Activated CD8-positive, alpha-beta memory T cell treated with anti-CD3 and anti-CD28 coated beads, Interleukin-2, amount 10 ng/mL, durations not matched to agents 7 days and 5 days (primary cell): ENCODE measurements at regions not wholly inside any gene's neighbourhood (a gene's known extent, or its start where the extent isn't known, plus 50 kb on each side); places are given as distances from the start of the nearest gene placed in this dataset.

Experiments
- ATAC-seq: fragments of 150-1000 bp; cut with Tn5 transposase; one replicate; pipeline ENCODE4 v1.10.0; 2021; ENCODE audit warnings: moderate library complexity
- CTCF ChIA-PET: fragments of 350-600 bp; sonication (Branson Sonifier 250); formaldehyde crosslinking; loops from one replicate; lab custom pipeline; 2021; ENCODE audit warnings: antibody characterized with exemption; lab: Charles Lee
- DNase-seq: peaks from one replicate; pipeline ENCODE4 v3.0.0-alpha.2; 2020
- H3K27ac Mint-ChIP-seq: one replicate; pipeline ENCODE4 v1.8.0; 2021; ENCODE audit warnings: mild to moderate bottlenecking, mixed read lengths
- H3K27me3 Mint-ChIP-seq: one replicate; pipeline ENCODE4 v1.8.0; 2021; ENCODE audit warnings: mixed read lengths
- H3K36me3 Mint-ChIP-seq: one replicate; pipeline ENCODE4 v1.8.0; 2021; ENCODE audit warnings: mild to moderate bottlenecking, mixed read lengths
- H3K4me1 Mint-ChIP-seq: one replicate; pipeline ENCODE4 v1.8.0; 2021; ENCODE audit warnings: mixed read lengths
- H3K4me3 Mint-ChIP-seq: one replicate; pipeline ENCODE4 v1.8.0; 2021; ENCODE audit warnings: mild to moderate bottlenecking, moderate library complexity, mixed read lengths
- H3K9me3 Mint-ChIP-seq: one replicate; pipeline ENCODE4 v1.8.0; 2022; ENCODE audit warnings: low read depth, mixed read lengths

DNA sequence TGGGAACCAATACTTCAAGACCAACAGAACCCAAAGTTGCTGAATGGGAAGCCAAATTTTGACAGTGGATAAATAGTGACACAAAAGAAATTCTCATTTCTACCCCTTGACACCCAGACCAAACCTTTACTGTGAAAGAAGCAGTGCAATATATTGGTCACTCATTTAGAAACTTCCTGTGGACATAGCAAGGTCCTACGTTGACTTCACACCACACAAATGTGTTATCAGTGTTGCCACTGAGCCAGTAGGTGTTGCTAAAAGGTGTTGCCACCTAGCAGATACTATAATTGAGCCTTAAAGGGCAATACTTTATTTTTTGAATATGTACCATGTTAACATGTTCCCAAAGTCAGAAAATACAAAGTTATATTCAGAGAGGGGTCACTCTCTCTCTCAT is 1008.9 kb upstream of the CDH2 start:
- CTCF ChIA-PET, result no interaction called here
- H3K4me1 Mint-ChIP-seq, result no peaks in the 10 kb centered on the region
- no peak overlapping the region for H3K27ac Mint-ChIP-seq
- H3K9me3 Mint-ChIP-seq, result peaks cover 8% of the 10 kb centered on the region
- H3K36me3 Mint-ChIP-seq, result no peaks in the 10 kb centered on the region
- no peak for ATAC-seq
- no peaks in the 10 kb centered on the region for H3K27me3 Mint-ChIP-seq
- no peak for DNase-seq
- no peak overlapping the region for H3K4me3 Mint-ChIP-seq

DNA sequence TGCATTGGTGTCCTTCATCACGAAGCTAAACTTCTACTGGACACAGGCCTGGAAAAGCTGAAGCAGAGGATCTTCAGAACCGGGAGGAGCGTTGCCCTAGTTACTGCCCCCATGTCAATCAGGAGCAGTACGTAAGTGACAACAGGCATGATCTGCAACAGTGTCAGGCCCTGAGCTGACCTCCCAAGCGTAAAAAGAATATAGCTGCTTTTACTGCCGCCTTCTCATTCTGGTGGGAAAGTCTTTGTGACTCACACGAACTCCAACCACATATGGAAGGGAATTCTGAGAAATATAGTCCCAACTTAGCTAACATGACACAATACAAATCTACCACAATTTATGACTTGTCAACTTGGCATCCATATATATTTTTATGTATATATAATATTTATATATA is 1007.7 kb upstream of the CDH2 start:
- no peak overlapping the region for H3K4me3 Mint-ChIP-seq
- DNase-seq (no peak), ATAC-seq (no peak)
- no peaks in the 10 kb centered on the region for H3K4me1 Mint-ChIP-seq
- peaks cover 6% of the 10 kb centered on the region for H3K9me3 Mint-ChIP-seq
- no peaks in the 10 kb centered on the region for H3K27me3 Mint-ChIP-seq
- H3K27ac Mint-ChIP-seq, result no peak overlapping the region
- CTCF ChIA-PET, result no interaction called here
- no peaks in the 10 kb centered on the region for H3K36me3 Mint-ChIP-seq

DNA sequence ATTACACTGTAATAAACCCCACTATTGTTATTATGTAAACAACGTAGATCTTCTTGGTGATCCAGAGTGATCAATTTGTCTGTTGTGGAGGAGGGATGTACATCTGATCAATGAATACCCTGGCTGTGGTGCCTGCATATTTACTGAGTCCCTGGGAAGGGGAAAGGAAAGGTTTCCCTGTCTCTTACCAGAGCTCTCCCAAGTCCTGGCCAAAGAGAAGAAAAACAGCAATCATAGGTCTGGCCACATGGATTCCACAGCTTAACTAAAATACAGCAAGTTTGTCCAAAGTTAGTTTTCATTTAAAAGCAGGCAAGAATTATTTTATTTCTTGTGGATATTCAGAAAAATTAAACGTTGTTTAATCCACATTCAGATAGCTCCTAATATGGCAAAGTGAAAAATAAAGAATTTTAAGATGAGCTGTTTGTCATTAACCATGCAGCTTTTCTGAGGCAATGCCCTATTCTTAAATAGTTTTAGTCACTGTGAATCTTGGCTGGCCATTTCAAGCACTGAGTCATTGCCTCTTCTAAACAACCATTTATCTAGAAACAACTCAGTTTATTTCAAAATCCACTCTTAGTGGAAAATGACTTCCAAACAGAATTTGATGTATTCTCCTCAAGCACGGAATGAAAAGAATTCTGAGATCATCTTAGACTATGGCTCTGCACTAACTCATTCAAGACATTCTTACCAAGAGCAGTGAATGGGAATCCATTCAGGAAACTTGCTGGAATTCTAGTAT is 1004.4 kb upstream of the CDH2 start:
- Mint-ChIP-seq H3K27me3 (no peaks in the 10 kb centered on the region), H3K9me3 (peaks cover 9% of the 10 kb centered on the region), H3K4me1 (no peaks in the 10 kb centered on the region), H3K36me3 (no peaks in the 10 kb centered on the region), H3K27ac (no peak overlapping the region), H3K4me3 (no peak overlapping the region)
- CTCF ChIA-PET, result no interaction called here
- DNase-seq (no peak), ATAC-seq (no peak)

DNA sequence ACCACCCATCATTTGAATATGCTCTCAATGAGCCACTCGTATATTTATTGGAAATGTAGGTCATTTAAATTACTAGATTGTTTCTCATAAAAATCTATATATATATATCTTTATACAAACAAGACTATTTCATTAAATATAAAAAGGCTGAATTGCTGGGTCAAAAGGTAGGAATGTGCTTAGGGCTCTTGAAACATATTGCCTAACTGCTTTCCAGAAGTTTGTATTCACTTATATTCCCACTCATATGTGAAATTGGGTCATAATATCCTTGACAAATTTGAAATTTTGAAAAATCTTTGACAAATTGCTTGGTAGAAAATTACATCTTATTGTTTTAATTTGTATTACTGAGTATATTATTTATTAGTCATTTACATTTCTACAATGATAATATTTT is 999.8 kb upstream of the CDH2 start:
- CTCF ChIA-PET, result no interaction called here
- no peaks in the 10 kb centered on the region for H3K4me1 Mint-ChIP-seq
- H3K27me3 Mint-ChIP-seq, result no peaks in the 10 kb centered on the region
- H3K27ac Mint-ChIP-seq, result no peak overlapping the region
- ATAC-seq, result no peak
- DNase-seq, result no peak
- no peaks in the 10 kb centered on the region for H3K36me3 Mint-ChIP-seq
- peaks cover 9% of the 10 kb centered on the region for H3K9me3 Mint-ChIP-seq
- no peak overlapping the region for H3K4me3 Mint-ChIP-seq

DNA sequence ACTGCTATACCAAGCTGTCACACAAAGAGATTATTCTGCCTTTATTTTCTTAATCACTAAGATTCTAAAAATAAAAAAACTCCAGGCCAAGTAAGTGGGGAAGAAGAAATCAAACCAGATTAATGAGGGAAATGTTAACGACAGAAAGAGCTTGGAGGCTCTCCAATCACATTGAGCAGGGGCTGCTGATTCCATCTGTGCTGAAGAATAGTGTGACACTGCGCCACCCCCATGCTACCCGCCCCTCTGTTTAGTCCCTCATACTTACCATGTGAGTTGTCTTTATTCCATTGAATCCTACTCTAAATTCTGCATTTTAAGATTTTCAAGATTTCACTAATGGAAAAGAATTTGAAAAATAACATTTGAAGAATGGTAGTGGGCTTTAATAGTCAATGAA is 998.0 kb upstream of the CDH2 start:
- Mint-ChIP-seq H3K36me3 (no peaks in the 10 kb centered on the region), H3K27me3 (no peaks in the 10 kb centered on the region), H3K27ac (no peak overlapping the region), H3K4me3 (no peak overlapping the region), H3K9me3 (peaks cover 7% of the 10 kb centered on the region), H3K4me1 (no peaks in the 10 kb centered on the region)
- CTCF ChIA-PET, result no interaction called here
- no peak for ATAC-seq
- no peak for DNase-seq

DNA sequence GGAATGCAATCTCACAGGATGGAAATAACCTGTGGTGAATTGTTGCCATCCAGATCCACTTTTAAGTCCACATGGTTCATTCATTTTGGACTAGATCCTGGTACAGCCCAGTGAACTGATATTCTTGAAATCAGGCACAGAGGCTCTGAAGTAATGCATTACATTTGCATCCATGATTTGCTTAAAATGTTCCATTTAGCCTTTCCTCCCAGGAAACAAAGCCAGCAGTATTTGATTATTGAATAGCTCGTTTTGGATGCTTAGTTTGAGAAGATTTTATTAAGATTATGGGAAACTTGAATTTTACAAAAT is 995.8 kb upstream of the CDH2 start:
- Mint-ChIP-seq H3K27me3 (no peaks in the 10 kb centered on the region), H3K27ac (no peak overlapping the region), H3K9me3 (peaks cover 4% of the 10 kb centered on the region), H3K36me3 (no peaks in the 10 kb centered on the region), H3K4me1 (no peaks in the 10 kb centered on the region), H3K4me3 (no peak overlapping the region)
- CTCF ChIA-PET, result no interaction called here
- DNase-seq (no peak), ATAC-seq (no peak)

DNA sequence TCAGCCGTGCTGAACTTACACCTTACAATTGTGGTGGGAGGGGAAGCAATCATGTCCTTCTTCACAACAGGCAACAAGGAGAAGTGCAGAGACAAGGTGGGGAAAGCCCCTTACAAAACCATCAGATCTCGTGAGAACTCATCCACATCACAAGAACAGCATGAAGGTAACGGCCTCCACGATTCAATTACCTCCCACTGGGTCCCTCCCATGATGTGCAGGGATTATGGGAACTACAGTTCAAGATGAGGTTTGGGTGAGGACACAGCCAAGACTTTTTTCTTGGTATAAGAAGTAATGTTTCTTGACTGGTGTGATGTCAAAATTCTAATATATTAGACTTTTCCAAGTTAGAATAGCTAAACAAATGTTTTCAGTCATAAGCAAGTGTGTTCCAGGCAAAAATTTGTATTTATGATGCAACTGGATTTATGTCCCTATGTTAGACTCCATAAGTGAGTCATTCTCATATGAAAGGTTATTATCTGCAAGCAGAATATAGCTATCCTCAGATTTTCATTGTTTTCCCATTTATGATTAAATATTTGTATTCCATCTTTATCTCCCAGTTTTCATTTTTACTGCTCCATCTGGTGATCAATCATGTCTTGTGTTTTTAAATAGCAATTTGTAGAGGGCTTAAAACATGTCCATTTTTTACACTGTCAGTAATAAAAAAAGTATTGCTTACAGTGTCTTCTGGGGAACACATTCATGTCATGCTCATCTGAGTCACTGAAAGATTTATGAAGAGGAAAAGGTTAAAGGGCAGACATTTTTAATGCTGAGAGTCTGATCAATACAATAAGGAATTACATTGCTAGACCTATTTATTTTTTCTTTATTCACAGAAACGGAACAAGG is 995.2 kb upstream of the CDH2 start:
- CTCF ChIA-PET, result no interaction called here
- no peak for ATAC-seq
- H3K4me3 Mint-ChIP-seq, result no peak overlapping the region

DNA sequence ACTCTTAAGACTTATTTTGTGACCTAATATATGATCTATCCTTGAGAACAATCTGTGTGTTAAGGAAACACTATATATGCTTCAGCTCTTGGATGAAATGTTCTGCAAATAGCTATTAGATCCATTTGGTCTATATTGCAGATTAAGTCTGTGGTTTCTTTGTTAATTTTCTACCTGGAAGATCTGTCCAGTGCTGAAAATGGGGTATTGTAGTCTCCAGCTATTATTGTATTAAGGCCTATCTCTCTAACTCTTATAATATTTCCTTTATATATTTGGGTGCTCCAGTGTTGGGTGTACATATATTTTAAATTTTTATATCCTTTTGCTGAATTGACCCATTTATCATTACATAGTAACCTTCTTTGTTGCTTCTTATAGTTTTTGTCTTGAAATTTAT is 992.7 kb upstream of the CDH2 start:
- H3K27ac Mint-ChIP-seq, result no peak overlapping the region
- no peak overlapping the region for H3K4me3 Mint-ChIP-seq
- CTCF ChIA-PET, result no interaction called here
- H3K27me3 Mint-ChIP-seq, result no peaks in the 10 kb centered on the region
- peaks cover 8% of the 10 kb centered on the region for H3K9me3 Mint-ChIP-seq
- no peaks in the 10 kb centered on the region for H3K36me3 Mint-ChIP-seq
- ATAC-seq, result no peak
- DNase-seq, result no peak
- H3K4me1 Mint-ChIP-seq, result no peaks in the 10 kb centered on the region

More for the DNA sequence above, 995.2 kb upstream of the CDH2 start:
- Mint-ChIP-seq H3K36me3 (no peaks in the 10 kb centered on the region), H3K27me3 (no peaks in the 10 kb centered on the region), H3K9me3 (peaks cover 5% of the 10 kb centered on the region), H3K27ac (no peak overlapping the region), H3K4me1 (no peaks in the 10 kb centered on the region)
- no peak for DNase-seq

DNA sequence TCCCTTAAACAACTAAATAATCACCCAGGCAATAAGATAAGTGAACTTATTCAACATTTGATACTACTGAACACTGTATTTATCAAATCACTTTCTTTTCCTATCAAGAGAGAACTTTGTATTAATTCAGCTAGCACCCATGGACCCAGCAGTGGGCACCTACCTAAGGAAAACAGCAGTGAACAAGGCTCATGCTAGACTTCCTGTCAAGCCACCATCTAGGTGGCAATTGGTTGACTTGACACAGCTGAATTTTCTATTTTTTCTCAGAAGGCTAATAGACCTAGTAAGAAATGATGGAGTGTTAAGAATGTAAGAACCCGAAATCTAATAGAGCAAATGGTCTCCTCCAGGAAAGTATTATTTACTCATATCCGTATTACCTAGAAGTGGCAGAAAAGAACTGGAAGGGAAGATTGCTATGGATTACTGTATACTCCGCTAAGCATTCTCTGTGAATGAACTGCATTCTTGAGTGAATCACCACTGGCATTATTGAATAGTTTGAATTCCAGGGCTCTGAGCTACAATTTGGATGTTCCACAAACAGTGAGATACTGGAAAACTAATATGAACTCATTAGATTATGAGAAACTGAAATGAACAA is 988.2 kb upstream of the CDH2 start:
- Mint-ChIP-seq H3K4me1 (no peaks in the 10 kb centered on the region), H3K27me3 (no peaks in the 10 kb centered on the region), H3K9me3 (peaks cover 11% of the 10 kb centered on the region), H3K36me3 (no peaks in the 10 kb centered on the region), H3K27ac (no peak overlapping the region), H3K4me3 (no peak overlapping the region)
- no peak for DNase-seq
- CTCF ChIA-PET, result no interaction called here
- no peak for ATAC-seq

DNA sequence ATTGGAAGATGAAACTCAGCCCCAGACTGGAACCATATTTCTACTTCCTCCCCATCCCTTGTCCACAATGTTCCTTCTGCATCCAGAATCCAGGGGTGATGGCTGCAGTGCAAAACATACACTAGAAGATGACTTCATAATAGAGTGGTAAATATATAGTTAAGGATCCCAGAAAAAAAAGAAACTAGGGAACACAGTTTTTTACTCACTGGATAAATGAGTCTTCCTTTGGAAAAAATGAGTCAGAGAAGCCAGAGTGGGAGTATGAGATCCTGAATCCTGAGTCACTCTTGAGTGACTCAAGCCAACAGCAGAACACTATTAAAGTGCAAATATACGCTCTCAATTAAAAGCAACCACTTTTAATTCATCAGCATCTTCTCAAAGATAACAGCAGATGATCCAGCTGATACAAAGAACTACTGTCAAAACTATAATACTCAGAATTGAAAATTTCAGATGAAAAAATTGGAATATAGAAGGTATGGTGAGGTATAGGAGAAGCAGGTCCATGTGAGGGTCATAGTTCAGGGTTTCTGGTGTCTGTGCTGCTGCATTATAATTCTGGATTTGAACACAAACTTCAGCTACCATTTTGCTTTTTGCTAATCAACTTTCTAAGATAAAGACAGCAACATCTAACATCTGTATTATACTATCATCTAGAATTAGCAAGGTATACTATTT is 987.2 kb upstream of the CDH2 start:
- H3K4me3 Mint-ChIP-seq, result no peak overlapping the region
- H3K36me3 Mint-ChIP-seq, result no peaks in the 10 kb centered on the region
- CTCF ChIA-PET, result no interaction called here
- no peak overlapping the region for H3K27ac Mint-ChIP-seq
- ATAC-seq, result no peak
- DNase-seq, result no peak
- no peaks in the 10 kb centered on the region for H3K27me3 Mint-ChIP-seq
- peaks cover 11% of the 10 kb centered on the region for H3K9me3 Mint-ChIP-seq
- H3K4me1 Mint-ChIP-seq, result no peaks in the 10 kb centered on the region

DNA sequence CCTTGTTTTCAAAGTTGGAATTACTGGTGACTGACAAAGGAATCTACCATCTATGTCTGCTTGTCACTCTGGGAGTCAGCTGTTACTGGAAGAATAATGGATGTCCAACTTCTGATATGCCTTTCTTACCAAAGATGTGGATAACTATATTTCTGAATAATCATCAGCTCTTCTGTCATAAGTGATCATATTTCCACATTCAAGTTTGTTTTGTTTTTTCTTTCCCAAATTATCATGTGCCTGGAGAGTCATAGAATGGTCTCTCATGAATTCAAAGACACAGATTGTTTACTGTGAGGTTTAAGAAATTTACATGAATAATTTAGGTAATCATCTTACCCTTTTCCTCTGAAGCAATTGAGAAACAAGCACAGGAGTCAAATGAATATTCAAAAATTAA is 986.7 kb upstream of the CDH2 start:
- no peaks in the 10 kb centered on the region for H3K4me1 Mint-ChIP-seq
- no peaks in the 10 kb centered on the region for H3K27me3 Mint-ChIP-seq
- no peak overlapping the region for H3K4me3 Mint-ChIP-seq
- no peaks in the 10 kb centered on the region for H3K36me3 Mint-ChIP-seq
- CTCF ChIA-PET, result no interaction called here
- DNase-seq, result no peak
- H3K9me3 Mint-ChIP-seq, result peaks cover 11% of the 10 kb centered on the region
- ATAC-seq, result no peak
- H3K27ac Mint-ChIP-seq, result no peak overlapping the region

DNA sequence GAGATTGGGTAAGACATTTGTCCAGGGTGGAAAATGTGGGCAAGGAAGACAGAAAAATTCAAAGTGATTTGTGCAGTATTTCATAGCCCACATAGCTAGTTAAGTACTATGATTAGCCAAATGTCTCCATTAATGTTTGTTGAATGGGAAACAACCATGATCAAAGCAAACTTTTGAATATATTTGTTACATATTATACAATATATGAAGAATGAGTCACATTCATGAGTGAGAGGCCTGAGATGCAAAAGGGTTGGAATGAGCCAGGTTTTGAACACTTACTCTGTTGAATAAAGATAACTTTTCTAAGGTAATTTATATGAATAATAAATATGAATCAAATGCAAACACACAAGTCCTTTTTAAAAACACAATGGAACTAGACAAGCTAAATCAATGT is 984.5 kb upstream of the CDH2 start:
- CTCF ChIA-PET, result no interaction called here
- H3K27me3 Mint-ChIP-seq, result no peaks in the 10 kb centered on the region
- ATAC-seq (no peak), DNase-seq (no peak)
- no peaks in the 10 kb centered on the region for H3K36me3 Mint-ChIP-seq
- peaks cover 12% of the 10 kb centered on the region for H3K9me3 Mint-ChIP-seq
- no peak overlapping the region for H3K27ac Mint-ChIP-seq
- H3K4me1 Mint-ChIP-seq, result no peaks in the 10 kb centered on the region
- no peak overlapping the region for H3K4me3 Mint-ChIP-seq

DNA sequence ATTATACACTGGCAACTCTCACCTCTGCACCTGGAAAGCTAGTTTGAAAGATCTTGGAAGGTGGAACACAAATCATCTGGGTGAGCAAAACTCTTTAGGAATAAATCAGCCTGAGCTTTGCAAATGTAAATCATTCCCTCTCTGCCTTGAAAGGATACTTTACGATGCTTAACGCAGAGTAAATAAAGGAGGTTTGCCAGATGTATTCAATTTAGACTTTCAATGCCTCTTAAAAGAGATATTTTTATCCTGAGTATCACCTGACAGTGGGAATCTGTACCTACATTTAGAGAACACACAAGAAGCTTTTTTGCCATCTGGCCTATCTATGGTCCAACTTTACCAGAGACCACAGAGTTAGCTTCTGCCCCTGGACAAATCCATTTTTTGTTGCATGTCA is 983.2 kb upstream of the CDH2 start:
- Mint-ChIP-seq H3K4me3 (no peak overlapping the region), H3K4me1 (no peaks in the 10 kb centered on the region), H3K27me3 (no peaks in the 10 kb centered on the region), H3K27ac (no peak overlapping the region), H3K36me3 (no peaks in the 10 kb centered on the region), H3K9me3 (peaks cover 12% of the 10 kb centered on the region)
- no peak for DNase-seq
- CTCF ChIA-PET, result no interaction called here
- no peak for ATAC-seq
